Fibroblast of the aortic adventitia (primary cell): ENCODE measurements at regions not wholly inside any gene's neighbourhood (a gene's known extent, or its start where the extent isn't known, plus 50 kb on each side); places are given as distances from the start of the nearest gene placed in this dataset.

ENCODE experiments used
- DNase-seq: peaks from one replicate; pipeline ENCODE4 v3.0.0-alpha.2; 2010; ENCODE audit warnings: low read depth
- H3K4me3 ChIP-seq: 2 replicates; pipeline ENCODE4 v1.5.1; 2011; ENCODE audit warnings: low read depth, mild to moderate bottlenecking, control low read depth, low read length, moderate library complexity
- TF ChIP-seq, protein P1 (sequence below): IDR thresholded peaks from 2 replicates; pipeline ENCODE4 v1.5.1; 2011; ENCODE audit warnings: mild to moderate bottlenecking, low read length, control low read depth, inconsistent platforms; ENCODE audit not compliant: insufficient read depth

DNA sequence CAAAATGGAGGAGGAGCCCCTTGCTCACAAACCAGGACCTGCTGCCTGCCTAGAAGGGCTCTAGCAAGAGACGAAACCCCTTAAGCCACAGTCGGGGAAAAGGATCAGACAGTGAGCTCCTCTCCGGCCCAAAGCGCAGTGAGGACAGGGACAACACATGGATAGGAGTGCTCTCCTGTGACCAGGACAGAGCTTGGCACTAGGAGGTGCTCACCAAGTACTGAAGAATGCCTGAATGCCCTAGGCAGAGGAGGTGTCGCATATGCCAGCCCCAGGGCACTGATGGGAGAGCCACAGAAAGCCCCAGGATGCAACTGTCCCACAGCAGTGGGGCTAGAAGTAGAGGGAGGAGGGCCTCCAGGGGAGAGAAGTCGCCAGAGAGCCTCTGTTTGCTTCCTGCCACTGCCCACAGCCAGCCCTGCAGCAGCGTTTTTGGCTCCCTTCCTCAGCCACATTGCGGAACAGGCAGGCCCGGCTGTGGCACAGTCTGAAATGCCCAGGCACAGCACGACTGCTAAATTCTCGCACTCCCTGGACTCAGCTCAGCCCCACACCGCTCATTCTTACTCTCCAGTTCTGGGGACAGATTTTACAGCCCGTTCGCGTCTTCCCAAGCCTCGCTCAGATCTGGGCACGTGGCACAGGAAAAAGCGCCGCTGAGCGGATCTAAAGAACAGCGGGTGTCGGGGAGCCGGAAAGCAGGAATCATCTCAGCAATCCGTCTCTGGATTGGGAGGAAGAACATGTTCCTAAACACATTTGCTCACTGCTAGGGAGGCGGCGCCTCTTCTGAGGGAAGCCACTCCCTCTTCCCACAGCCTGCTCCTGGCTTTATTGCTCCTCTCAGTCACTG, 98.7 kb upstream of the POU3F3 start:
- no peak for DNase-seq
- TF ChIP-seq, protein P1, sequence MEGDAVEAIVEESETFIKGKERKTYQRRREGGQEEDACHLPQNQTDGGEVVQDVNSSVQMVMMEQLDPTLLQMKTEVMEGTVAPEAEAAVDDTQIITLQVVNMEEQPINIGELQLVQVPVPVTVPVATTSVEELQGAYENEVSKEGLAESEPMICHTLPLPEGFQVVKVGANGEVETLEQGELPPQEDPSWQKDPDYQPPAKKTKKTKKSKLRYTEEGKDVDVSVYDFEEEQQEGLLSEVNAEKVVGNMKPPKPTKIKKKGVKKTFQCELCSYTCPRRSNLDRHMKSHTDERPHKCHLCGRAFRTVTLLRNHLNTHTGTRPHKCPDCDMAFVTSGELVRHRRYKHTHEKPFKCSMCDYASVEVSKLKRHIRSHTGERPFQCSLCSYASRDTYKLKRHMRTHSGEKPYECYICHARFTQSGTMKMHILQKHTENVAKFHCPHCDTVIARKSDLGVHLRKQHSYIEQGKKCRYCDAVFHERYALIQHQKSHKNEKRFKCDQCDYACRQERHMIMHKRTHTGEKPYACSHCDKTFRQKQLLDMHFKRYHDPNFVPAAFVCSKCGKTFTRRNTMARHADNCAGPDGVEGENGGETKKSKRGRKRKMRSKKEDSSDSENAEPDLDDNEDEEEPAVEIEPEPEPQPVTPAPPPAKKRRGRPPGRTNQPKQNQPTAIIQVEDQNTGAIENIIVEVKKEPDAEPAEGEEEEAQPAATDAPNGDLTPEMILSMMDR = no peak
- no peak overlapping the region for H3K4me3 ChIP-seq

DNA sequence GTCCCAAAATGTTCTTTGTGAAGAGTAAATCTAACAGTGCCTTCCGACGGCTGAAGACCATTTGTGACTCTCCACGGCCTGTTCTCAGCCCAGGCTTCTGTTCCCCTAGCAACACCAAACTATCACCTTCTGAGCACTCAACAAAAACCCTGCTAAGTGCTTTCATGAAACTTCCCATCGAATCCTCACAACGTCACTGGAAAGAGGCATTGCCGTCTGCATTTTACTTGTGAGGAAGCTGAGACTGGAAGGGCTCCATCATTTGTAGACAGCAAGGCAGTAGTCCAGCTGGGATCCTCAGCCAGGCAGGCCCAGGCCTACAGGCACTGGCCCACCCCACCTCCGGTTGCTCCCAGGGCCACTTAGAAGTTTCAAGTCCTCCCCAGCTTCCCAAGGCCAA, 97.8 kb upstream of the POU3F3 start:
- H3K4me3 ChIP-seq = no peak overlapping the region
- TF ChIP-seq, protein P1 = no peak
- DNase-seq = no peak

DNA sequence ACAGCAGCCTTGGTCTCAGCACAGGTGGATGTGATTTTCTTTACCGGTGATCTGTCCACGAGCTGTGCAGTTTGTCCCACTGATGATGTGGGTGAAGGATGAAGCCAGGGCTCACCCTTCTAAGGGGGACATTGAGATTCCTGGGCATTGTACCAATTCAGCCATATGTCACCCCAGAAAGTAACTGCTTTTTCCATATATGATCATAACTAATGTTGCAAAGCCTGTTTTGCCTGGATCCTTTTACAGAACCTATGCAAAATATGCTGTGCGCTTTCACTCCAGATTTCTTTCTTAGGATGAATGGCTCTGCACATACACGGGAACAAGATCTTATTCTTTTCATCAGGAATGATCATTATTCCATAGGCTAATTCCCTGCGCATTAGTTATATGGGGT, 96.9 kb upstream of the POU3F3 start:
- TF ChIP-seq, protein P1 = no peak
- DNase-seq = no peak
- no peak overlapping the region for H3K4me3 ChIP-seq

DNA sequence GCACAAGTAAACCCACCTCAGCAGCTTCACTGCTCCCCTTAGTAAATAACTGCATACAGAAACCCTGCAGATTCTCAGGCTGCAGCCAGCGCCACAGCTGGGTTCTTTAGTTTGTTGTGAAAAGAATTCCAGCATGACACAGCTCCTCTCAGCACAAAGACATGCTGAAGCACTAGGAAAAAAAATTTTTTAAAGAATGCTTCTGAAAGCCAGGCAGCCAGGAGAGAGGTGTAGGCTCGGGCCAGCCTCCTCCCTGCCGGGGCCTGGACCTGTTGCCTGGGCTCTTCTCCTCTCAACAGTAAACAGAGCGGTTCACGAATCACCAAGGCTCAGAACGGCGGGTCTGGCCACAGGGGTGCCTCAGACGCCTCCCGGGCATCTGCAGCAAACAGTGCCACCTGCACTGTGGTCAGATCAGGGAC, 95.7 kb upstream of the POU3F3 start:
- TF ChIP-seq, protein P1 = no peak
- DNase-seq = no peak
- H3K4me3 ChIP-seq = no peak overlapping the region

DNA sequence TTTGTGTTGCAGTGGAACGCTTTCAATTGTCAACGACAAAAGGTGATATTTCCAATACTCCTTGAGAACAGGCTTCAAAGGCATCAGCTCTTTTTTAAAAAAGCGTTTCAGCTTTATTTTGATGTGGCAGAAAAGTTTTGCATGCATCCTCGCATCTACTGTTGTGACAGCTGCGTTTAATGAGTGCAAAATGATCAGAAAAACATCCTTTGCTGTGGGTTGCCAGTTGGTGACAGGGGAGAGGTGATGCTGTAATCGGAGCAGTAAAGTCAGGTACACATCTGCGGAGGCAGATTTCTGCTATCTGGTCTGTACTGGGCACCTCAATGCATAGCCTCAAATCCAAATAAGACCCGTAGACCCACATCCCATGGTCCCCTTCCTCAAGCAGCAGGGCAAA, 91.9 kb upstream of the POU3F3 start:
- no peak for DNase-seq
- H3K4me3 ChIP-seq = no peak overlapping the region
- TF ChIP-seq, protein P1 = no peak

DNA sequence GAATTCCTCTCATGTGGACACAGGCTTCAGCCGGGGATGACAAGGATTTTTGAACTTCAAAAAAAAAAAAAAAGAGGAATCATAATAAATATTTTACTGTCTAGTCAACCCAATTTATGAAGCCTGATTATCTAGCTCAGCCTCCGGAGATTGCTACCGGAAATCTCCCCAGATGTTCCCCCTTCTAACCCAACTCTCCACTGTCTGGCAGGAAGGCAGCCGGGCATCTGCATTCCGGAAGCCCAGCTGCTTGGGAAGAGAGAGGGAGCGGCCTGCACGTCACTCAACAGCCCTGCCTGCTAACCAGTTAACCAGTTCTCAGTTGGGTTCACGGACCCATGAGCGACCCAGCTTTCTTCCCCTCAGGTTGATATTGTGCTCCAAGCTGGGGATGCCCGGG, 87.2 kb upstream of the POU3F3 start:
- no peak for DNase-seq
- no peak overlapping the region for H3K4me3 ChIP-seq
- TF ChIP-seq, protein P1 = no peak
